MM.1S (cell line): ENCODE measurements at regions not wholly inside any gene's neighbourhood (a gene's known extent, or its start where the extent isn't known, plus 50 kb on each side); places are given as distances from the start of the nearest gene placed in this dataset.

ENCODE experiments used
- DNase-seq: peaks from one replicate; pipeline ENCODE4 v3.0.0-alpha.2; 2015
- H2AFZ ChIP-seq: fragments of 300-600 bp; sonication (generic); 2 replicates; pipeline ENCODE4 v1.6.0; 2016; ENCODE audit warnings: antibody characterized with exemption, low read length
- H3F3A ChIP-seq: fragments of 300-600 bp; sonication (generic); 2 replicates; pipeline ENCODE4 v1.6.1; 2016; ENCODE audit warnings: mild to moderate bottlenecking, antibody characterized with exemption, low read length, moderate library complexity, mixed read lengths; ENCODE audit not compliant: insufficient read depth
- H3K27ac ChIP-seq: fragments of 300-600 bp; sonication (generic); 2 replicates; pipeline ENCODE4 v1.5.1; 2016; ENCODE audit warnings: mild to moderate bottlenecking, low read length
- H3K27me3 ChIP-seq: fragments of 300-600 bp; sonication (generic); replicated peaks from 2 replicates; pipeline ENCODE4 v1.6.0; 2016; ENCODE audit warnings: low read length; ENCODE audit not compliant: insufficient read depth
- H3K36me3 ChIP-seq: fragments of 300-600 bp; sonication (generic); replicated peaks from 2 replicates; pipeline ENCODE4 v1.6.1; 2016; ENCODE audit warnings: mild to moderate bottlenecking, low read length, mixed read lengths; ENCODE audit not compliant: insufficient read depth
- H3K4me1 ChIP-seq: fragments of 300-600 bp; sonication (generic); 2 replicates; pipeline ENCODE4 v1.6.1; 2016; ENCODE audit warnings: low read length, mixed read lengths
- H3K4me2 ChIP-seq: fragments of 300-600 bp; sonication (generic); 2 replicates; pipeline ENCODE4 v1.6.0; 2016; ENCODE audit warnings: low read depth, low read length
- H3K4me3 ChIP-seq: fragments of 300-600 bp; sonication (generic); 2 replicates; pipeline ENCODE4 v1.5.1; 2016; ENCODE audit warnings: low read length, mixed read lengths
- H3K79me2 ChIP-seq: fragments of 300-600 bp; sonication (generic); 2 replicates; pipeline ENCODE4 v1.6.1; 2016; ENCODE audit warnings: mixed run types, low read length, mixed read lengths
- H3K9ac ChIP-seq: fragments of 300-600 bp; sonication (generic); 2 replicates; pipeline ENCODE4 v1.6.1; 2016; ENCODE audit warnings: low read length, mixed read lengths
- H3K9me2 ChIP-seq: fragments of 300-600 bp; sonication (generic); replicated peaks from 2 replicates; pipeline ENCODE4 v1.6.1; 2016; ENCODE audit warnings: mild to moderate bottlenecking, low read length, mixed read lengths; ENCODE audit not compliant: insufficient read depth
- H3K9me3 ChIP-seq: fragments of 300-600 bp; sonication (generic); replicated peaks from 2 replicates; pipeline ENCODE4 v1.6.1; 2016; ENCODE audit warnings: mild to moderate bottlenecking, low read length, mixed read lengths; ENCODE audit not compliant: insufficient read depth
- H4K20me1 ChIP-seq: fragments of 300-600 bp; sonication (generic); 2 replicates; pipeline ENCODE4 v1.6.1; 2016; ENCODE audit warnings: mild to moderate bottlenecking, low read length, moderate library complexity, mixed read lengths; ENCODE audit not compliant: insufficient read depth
- CTCF ChIP-seq: fragments of 300-600 bp; sonication (generic); IDR thresholded peaks from 2 replicates; pipeline ENCODE4 v1.5.1; 2016; ENCODE audit warnings: antibody characterized with exemption, low read length, mixed read lengths
- EZH2 ChIP-seq: fragments of 300-600 bp; sonication (generic); optimal IDR thresholded peaks from 2 replicates; pipeline ENCODE3; 2017; ENCODE audit warnings: low read depth, mild to moderate bottlenecking, antibody characterized with exemption, low read length, mixed read lengths
- EZH2phosphoT487 ChIP-seq: fragments of 300-600 bp; sonication (generic); IDR thresholded peaks from 2 replicates; pipeline ENCODE4 v1.6.1; 2018; ENCODE audit warnings: antibody characterized with exemption, low read length

DNA sequence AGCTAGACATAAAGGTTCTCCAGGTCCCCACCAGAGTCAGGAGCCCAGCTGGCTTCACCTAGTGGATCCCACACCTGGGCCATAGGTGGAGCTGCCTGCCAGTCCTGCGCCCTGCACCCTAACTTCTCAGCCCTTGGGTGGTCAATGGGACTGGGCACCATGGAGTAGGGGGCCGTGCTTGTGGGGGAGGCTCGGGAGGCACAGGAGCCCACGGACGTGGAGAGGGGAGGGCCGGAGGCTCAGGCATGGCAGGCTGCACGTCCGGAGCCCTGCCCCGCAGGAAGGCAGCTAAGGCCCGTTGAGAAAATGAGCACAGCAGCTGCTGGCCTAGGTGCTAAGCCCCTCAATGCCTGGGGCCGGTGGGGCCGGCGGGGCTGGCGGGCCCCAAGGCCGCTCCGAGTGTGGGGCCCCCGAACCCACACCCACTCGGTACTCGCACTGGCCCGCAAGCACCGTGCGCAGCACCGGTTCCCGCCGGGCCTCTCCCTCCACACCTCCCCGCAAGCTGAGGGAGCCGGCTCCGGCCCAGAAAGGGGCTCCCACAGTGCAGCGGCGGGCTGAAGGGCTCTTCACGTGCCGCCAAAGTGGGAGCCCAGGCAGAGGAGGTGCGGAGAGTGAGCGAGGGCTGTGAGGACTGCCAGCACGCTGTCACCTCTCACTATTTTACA, 291.1 kb downstream of the KLHL4 start:
- Histone ChIP-seq H4K20me1 (no peaks in the 10 kb centered on the region), H3K9me3 (no peaks in the 10 kb centered on the region), H3K79me2 (no peaks in the 10 kb centered on the region), H3K36me3 (no peaks in the 10 kb centered on the region), H3K4me1 (no peaks in the 10 kb centered on the region), H3K27me3 (no peaks in the 10 kb centered on the region), H2AFZ (no peak overlapping the region), H3K4me2 (no peak overlapping the region), H3K9ac (no peak overlapping the region), H3K4me3 (no peak overlapping the region), H3K27ac (no peak overlapping the region), H3F3A (no peaks in the 10 kb centered on the region), H3K9me2 (no peaks in the 10 kb centered on the region)
- DNase-seq, result no peak
- TF ChIP-seq EZH2 (no peak), CTCF (no peak), EZH2phosphoT487 (no peak)

DNA sequence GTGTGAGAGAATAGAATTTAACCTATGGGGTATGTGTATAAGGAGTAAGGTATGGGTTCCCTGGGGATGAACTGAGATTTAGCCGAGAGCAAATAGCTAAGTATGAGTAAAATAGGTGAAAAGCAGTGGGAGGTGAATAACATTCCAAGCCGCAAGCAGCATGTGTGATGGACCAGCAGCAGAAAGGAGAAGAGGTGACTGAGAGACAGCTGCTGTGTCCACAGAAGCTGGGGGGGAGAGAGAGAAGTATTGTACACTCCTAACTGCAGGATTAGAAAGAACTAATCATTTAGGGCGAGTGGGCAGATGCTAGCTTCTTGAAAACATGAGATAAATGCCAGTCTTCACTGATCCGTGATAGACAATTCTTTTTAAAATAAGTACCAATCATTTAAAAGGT, 296.0 kb downstream of the KLHL4 start:
- Histone ChIP-seq H3K4me2 (no peak overlapping the region), H3K27ac (no peak overlapping the region), H3K4me3 (no peak overlapping the region), H3F3A (no peaks in the 10 kb centered on the region), H2AFZ (no peak overlapping the region), H3K79me2 (no peaks in the 10 kb centered on the region), H3K4me1 (no peaks in the 10 kb centered on the region), H3K9me2 (no peaks in the 10 kb centered on the region), H3K9me3 (no peaks in the 10 kb centered on the region), H3K27me3 (no peaks in the 10 kb centered on the region), H3K36me3 (no peaks in the 10 kb centered on the region), H4K20me1 (no peaks in the 10 kb centered on the region), H3K9ac (no peak overlapping the region)
- TF ChIP-seq EZH2phosphoT487, result no peak
- no peak for TF ChIP-seq CTCF
- no peak for TF ChIP-seq EZH2
- DNase-seq, result no peak

- H3K9me3 ChIP-seq, result no peaks in the 10 kb centered on the region
- no peak overlapping the region for H3K9ac ChIP-seq
- H2AFZ ChIP-seq, result no peak overlapping the region
- no peaks in the 10 kb centered on the region for H3K79me2 ChIP-seq
- no peak for DNase-seq
- no peaks in the 10 kb centered on the region for H3K36me3 ChIP-seq
- H3K9me2 ChIP-seq, result no peaks in the 10 kb centered on the region
- no peak overlapping the region for H3K27ac ChIP-seq
- no peaks in the 10 kb centered on the region for H3K4me1 ChIP-seq
- no peaks in the 10 kb centered on the region for H3K27me3 ChIP-seq
- no peaks in the 10 kb centered on the region for H4K20me1 ChIP-seq
- no peak overlapping the region for H3K4me3 ChIP-seq
- H3K4me2 ChIP-seq, result no peak overlapping the region
- H3F3A ChIP-seq, result no peaks in the 10 kb centered on the region
- TF ChIP-seq EZH2, result no peak
- TF ChIP-seq EZH2phosphoT487, result no peak
- no peak for TF ChIP-seq CTCF
Measured at GRCh38 chrX:87846956-87847355, 329.4 kb downstream of the KLHL4 start.
